PFSK-1 (cell line): ENCODE measurements at regions not wholly inside any gene's neighbourhood (a gene's known extent, or its start where the extent isn't known, plus 50 kb on each side); places are given as distances from the start of the nearest gene placed in this dataset.

Experiments
- FOXP2 ChIP-seq: optimal IDR thresholded peaks from 2 replicates; pipeline ENCODE3; 2011; ENCODE audit warnings: borderline replicate concordance, control low read depth, inconsistent platforms; ENCODE audit not compliant: insufficient read depth; ENCODE audit errors: extremely low read length, extremely low read depth
- POLR2AphosphoS5 ChIP-seq: IDR thresholded peaks from 2 replicates; pipeline ENCODE4 v1.6.1; 2012; ENCODE audit warnings: low read depth, mild to moderate bottlenecking, control low read depth, low read length, moderate library complexity
- SIN3A ChIP-seq: IDR thresholded peaks from 2 replicates; pipeline ENCODE4 v1.6.1; 2012; ENCODE audit warnings: mild to moderate bottlenecking, low read length, moderate library complexity, borderline replicate concordance; ENCODE audit not compliant: insufficient read depth
- TAF1 ChIP-seq: IDR thresholded peaks from 2 replicates; pipeline ENCODE4 v1.6.1; 2012; ENCODE audit warnings: low read length, control low read depth, borderline replicate concordance; ENCODE audit not compliant: insufficient read depth
- TF ChIP-seq, protein P1 (sequence below), 2 experiments: IDR thresholded peaks; 2 replicates each; pipeline versions ENCODE4 v1.6.1 to v1.8.0; 2011 to 2012; ENCODE audit warnings: low read depth in 2 of 2, low read length in 2 of 2, control low read depth in 1 of 2, inconsistent platforms in 1 of 2, mild to moderate bottlenecking in 1 of 2, moderate library complexity in 1 of 2; ENCODE audit not compliant: insufficient read depth in 1 of 2

DNA sequence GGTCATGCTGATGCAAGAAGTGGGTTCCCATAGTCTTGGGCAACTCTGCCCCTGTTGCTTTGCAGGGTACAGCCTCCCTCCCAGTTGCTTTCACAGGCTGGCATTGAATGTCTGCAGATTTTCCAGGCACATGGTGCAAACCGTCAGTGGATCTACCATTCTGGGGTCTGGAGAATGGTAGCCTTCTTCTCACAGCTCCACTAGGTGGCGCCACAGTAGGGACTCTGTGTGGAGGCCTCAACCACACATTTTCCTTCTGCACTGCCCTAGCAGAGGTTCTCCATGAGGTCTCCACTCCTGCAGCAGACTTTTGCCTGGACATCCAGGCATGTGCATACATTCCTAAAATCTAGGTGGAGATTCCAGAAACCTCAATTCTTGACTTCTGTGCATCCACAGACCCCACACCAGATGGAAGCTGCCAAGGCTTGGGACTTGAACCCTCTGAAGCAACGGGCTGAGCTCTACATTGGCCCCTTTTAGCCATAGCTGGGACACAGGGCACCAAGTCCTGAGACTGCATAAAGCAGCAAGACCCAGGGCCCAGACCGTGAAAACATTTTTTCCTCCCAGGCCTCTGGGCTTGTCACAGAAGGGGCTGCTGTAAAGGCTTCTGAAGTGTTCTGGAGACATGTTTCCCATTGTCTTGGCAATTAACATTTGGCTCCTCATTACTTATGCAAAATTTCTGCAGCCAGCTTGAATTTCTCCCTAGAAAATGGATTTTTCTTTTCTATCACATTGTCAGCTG lies 466.2 kb upstream of the PBX1 start:
- TF ChIP-seq TAF1, result no peak

DNA sequence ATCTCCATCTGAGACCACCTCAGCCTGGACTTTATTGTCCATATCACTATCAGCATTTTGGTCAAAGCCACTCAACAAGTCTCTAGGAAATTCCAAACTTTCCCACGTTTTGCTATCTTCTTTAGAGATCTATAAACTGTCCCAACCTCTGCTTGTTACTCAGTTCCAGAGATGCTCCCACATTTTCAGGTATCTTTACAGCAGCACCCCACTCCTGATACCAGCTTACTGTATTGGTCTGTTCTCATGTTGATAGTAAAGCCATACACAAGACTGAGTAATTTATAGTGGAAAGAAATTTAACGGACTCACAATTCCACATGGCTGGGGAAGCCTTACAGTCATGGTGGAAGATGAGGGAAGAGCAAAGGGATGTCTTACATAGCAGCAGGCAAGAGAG lies 465.4 kb upstream of the PBX1 start:
- no peak for TF ChIP-seq FOXP2
- TF ChIP-seq, protein P1, sequence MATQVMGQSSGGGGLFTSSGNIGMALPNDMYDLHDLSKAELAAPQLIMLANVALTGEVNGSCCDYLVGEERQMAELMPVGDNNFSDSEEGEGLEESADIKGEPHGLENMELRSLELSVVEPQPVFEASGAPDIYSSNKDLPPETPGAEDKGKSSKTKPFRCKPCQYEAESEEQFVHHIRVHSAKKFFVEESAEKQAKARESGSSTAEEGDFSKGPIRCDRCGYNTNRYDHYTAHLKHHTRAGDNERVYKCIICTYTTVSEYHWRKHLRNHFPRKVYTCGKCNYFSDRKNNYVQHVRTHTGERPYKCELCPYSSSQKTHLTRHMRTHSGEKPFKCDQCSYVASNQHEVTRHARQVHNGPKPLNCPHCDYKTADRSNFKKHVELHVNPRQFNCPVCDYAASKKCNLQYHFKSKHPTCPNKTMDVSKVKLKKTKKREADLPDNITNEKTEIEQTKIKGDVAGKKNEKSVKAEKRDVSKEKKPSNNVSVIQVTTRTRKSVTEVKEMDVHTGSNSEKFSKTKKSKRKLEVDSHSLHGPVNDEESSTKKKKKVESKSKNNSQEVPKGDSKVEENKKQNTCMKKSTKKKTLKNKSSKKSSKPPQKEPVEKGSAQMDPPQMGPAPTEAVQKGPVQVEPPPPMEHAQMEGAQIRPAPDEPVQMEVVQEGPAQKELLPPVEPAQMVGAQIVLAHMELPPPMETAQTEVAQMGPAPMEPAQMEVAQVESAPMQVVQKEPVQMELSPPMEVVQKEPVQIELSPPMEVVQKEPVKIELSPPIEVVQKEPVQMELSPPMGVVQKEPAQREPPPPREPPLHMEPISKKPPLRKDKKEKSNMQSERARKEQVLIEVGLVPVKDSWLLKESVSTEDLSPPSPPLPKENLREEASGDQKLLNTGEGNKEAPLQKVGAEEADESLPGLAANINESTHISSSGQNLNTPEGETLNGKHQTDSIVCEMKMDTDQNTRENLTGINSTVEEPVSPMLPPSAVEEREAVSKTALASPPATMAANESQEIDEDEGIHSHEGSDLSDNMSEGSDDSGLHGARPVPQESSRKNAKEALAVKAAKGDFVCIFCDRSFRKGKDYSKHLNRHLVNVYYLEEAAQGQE (IDR thresholded peaks at IDR 0.05; ENCODE audit: insufficient read depth in 1 of 2, low read depth in 2 of 2, low read length in 2 of 2), result no peak
- TF ChIP-seq SIN3A, result no peak
- TF ChIP-seq TAF1, result no peak
- TF ChIP-seq POLR2AphosphoS5, result no peak

DNA sequence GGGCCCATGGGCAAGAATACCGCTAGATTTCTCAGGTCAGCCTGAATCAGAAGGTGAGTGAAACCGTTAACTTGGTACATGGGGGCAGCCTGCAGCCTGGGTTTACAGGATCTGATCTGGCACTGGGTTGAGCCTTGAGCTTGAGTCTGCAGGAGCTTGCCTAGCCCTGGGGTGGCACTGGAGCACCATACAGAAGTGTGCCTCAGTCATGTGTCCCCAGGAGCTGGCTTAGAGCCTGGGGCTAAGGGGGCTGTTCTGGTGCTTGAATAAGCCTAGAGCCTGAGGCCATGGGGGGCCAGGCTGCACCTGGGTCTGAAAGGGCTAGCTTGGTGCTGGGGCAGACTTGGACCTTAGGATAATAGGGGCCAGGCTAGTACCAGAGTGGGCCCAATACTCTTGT lies 457.2 kb upstream of the PBX1 start:
- TF ChIP-seq POLR2AphosphoS5, result no peak
- no peak for TF ChIP-seq SIN3A
- no peak for TF ChIP-seq FOXP2
- TF ChIP-seq TAF1, result no peak
- TF ChIP-seq, protein P1 (IDR thresholded peaks at IDR 0.05; ENCODE audit: insufficient read depth in 1 of 2, low read depth in 2 of 2, low read length in 2 of 2), result no peak

DNA sequence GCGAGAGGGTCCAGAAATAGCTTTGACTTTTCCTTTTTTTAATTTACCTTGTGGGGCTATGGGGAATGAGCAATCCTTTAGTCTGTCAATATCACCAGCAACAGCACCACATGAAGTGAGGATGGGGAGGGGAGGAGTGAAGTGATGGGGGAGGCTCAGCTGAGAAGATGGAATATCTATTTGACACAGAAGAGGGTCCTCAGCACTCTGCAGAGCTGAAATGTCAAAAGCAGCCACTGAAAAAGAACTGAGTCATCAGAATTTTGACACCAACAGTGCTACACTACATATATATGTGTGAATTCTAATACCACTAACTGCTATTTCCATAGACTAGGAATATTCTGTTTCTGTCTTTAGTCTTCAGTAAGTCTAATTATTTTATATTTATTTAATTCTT lies 427.0 kb upstream of the PBX1 start:
- TF ChIP-seq FOXP2 (no peak), POLR2AphosphoS5 (no peak), SIN3A (no peak), TAF1 (no peak)
- TF ChIP-seq, protein P1 (IDR thresholded peaks at IDR 0.05; ENCODE audit: insufficient read depth in 1 of 2, low read depth in 2 of 2, low read length in 2 of 2), result no peak

DNA sequence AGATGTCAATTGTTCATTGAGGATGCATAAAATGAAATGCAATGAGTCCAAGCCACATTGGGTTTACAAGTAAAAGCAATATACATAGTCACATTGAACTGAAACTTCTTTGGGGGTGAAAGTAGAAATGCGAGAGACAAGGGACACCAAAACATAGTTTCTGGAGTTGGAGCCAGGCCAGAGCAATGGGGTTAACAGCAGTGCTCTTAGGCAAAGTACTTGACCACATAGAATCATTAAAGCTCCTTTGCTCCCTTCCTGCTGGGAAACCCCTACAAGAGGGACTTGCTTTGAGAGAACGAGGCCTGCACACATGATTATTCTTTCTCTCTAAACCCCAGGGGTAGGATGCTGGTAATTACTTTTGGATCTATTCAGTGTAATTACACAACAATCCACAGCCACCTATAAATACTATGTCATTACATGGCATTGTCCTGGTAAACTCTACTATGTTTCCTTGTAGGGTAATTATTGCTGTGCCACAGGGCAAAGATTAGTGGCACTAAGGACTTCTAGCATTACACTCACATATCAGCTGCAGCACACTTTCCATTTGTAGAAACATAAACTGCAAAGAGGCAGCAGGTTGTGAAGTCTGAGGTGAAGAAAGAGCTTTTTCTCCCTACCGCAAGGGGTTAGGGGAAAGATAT lies 421.6 kb upstream of the PBX1 start:
- TF ChIP-seq TAF1, result no peak
- no peak for TF ChIP-seq FOXP2
- TF ChIP-seq, protein P1 (IDR thresholded peaks at IDR 0.05; ENCODE audit: insufficient read depth in 1 of 2, low read depth in 2 of 2, low read length in 2 of 2), result no peak
